ENCODE measurements at regions not wholly inside any gene's neighbourhood (a gene's known extent, or its start where the extent isn't known, plus 50 kb on each side); places are given as distances from the start of the nearest gene placed in this dataset.

DNA sequence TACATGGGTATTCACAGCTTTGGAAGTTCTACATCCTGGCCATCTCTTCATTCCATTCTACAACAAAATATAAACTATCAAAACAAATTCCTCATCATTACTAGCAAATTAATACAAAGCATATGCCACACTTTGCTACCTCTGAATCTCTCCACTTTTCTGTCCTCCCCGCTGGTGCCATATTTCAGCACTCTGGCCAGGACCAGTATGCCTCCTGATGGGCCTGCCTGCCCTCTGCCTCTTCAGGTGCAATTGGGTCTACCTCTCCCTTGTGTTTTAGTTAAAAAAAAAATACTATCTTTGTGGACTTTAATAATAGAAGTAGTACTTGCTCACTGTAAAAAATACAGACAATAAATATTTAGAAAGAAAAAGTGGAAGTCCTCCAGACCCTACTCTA lies 448.8 kb downstream of the WDR72 start:
- no peak for TF ChIP-seq EZH2 (IDR thresholded peaks at IDR 0.05; ENCODE audit: borderline replicate concordance, low read length)
- TF ChIP-seq, protein P1, sequence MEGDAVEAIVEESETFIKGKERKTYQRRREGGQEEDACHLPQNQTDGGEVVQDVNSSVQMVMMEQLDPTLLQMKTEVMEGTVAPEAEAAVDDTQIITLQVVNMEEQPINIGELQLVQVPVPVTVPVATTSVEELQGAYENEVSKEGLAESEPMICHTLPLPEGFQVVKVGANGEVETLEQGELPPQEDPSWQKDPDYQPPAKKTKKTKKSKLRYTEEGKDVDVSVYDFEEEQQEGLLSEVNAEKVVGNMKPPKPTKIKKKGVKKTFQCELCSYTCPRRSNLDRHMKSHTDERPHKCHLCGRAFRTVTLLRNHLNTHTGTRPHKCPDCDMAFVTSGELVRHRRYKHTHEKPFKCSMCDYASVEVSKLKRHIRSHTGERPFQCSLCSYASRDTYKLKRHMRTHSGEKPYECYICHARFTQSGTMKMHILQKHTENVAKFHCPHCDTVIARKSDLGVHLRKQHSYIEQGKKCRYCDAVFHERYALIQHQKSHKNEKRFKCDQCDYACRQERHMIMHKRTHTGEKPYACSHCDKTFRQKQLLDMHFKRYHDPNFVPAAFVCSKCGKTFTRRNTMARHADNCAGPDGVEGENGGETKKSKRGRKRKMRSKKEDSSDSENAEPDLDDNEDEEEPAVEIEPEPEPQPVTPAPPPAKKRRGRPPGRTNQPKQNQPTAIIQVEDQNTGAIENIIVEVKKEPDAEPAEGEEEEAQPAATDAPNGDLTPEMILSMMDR (IDR thresholded peaks at IDR 0.05; ENCODE audit: low read length), result no peak
- Histone ChIP-seq H2AFZ (ENCODE audit: low read length) (no peak overlapping the region), H3F3A (ENCODE audit: insufficient read depth, low read length) (no peaks in the 10 kb centered on the region), H3K27me3 (ENCODE audit: insufficient read depth, low read length) (no peaks in the 10 kb centered on the region), H3K9me2 (ENCODE audit: low read depth, low read length) (no peaks in the 10 kb centered on the region), H3K36me3 (ENCODE audit: insufficient read depth, low read length) (no peaks in the 10 kb centered on the region), H3K4me3 (ENCODE audit: low read depth, low read length, poor library complexity, severe bottlenecking) (no peak overlapping the region), H3K79me2 (ENCODE audit: insufficient read depth, low read length) (no peaks in the 10 kb centered on the region), H3K27ac (ENCODE audit: low read depth, low read length, poor library complexity, severe bottlenecking) (no peak overlapping the region), H3K4me2 (ENCODE audit: low read length) (no peak overlapping the region), H3K4me1 (ENCODE audit: insufficient read depth, low read length, severe bottlenecking) (no peaks in the 10 kb centered on the region), H4K20me1 (ENCODE audit: insufficient read depth, low read length) (no peaks in the 10 kb centered on the region), H3K9me3 (ENCODE audit: low read length) (no peaks in the 10 kb centered on the region), H3K9ac (ENCODE audit: low read length) (no peak overlapping the region)

DNA sequence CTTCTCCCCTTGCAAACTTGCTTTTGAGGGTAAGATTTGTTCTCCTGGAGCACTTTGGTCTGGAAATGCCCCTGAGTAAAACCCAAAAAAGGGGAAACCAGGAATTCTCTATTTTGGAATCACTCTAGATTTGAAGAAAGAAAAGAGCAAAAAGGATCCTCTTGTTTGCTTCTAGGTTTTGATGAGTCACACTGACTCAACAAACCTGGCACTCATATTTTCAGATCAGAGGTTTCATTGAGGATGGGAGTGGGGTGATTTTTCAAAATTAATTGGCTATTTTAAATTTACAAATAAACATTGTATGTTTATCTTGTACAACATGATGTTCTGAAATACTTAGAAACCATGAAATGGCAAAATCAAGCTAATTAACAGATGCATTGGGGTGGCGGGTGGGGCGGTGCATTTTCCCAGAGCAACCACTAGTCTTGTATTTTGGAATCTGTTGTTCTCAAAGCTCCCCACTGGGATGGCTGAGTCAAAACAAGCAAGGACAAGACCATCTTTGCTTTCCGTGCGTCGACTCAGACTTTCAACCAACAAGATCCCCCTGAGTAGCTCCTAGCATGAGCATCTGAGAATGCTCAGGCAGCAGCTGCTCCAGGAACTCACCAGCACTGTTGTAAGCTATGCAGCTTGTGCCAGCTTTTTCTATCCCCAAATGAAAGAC lies 451.4 kb downstream of the WDR72 start:
- Histone ChIP-seq H3K9me2 (ENCODE audit: low read depth, low read length) (no peaks in the 10 kb centered on the region), H2AFZ (ENCODE audit: low read length) (no peak overlapping the region), H3K4me2 (ENCODE audit: low read length) (no peak overlapping the region), H3K27me3 (ENCODE audit: insufficient read depth, low read length) (no peaks in the 10 kb centered on the region), H3K9me3 (ENCODE audit: low read length) (no peaks in the 10 kb centered on the region), H3K79me2 (ENCODE audit: insufficient read depth, low read length) (no peaks in the 10 kb centered on the region), H3K4me3 (ENCODE audit: low read depth, low read length, poor library complexity, severe bottlenecking) (no peak overlapping the region), H3K27ac (ENCODE audit: low read depth, low read length, poor library complexity, severe bottlenecking) (no peak overlapping the region), H3K4me1 (ENCODE audit: insufficient read depth, low read length, severe bottlenecking) (no peaks in the 10 kb centered on the region), H3F3A (ENCODE audit: insufficient read depth, low read length) (no peaks in the 10 kb centered on the region), H3K9ac (ENCODE audit: low read length) (no peak overlapping the region), H3K36me3 (ENCODE audit: insufficient read depth, low read length) (no peaks in the 10 kb centered on the region), H4K20me1 (ENCODE audit: insufficient read depth, low read length) (no peaks in the 10 kb centered on the region)
- no peak for TF ChIP-seq EZH2 (IDR thresholded peaks at IDR 0.05; ENCODE audit: borderline replicate concordance, low read length)
- TF ChIP-seq, protein P1 (IDR thresholded peaks at IDR 0.05; ENCODE audit: low read length), result no peak

DNA sequence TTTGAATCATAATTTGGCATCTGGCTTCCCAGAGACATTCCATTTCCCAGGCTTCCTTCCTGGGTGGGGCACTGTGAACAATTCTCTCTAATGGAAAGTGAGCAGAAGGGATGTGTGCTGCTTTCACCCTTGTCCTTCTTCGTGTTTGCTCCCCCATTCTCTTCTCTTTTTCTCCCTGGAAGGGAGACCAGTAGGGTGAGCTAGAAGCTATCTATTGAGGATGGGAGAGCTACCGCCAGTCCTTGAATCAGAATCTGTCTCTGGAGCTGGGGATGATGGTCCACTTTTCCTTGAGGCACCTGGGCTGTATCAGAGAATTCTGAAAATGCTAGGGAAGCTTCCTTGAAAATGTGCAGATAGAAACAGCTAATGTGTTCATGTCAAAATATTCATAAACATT lies 453.9 kb downstream of the WDR72 start:
- Histone ChIP-seq H3K9ac (ENCODE audit: low read length) (no peak overlapping the region), H3K9me3 (ENCODE audit: low read length) (no peaks in the 10 kb centered on the region), H4K20me1 (ENCODE audit: insufficient read depth, low read length) (no peaks in the 10 kb centered on the region), H3K27me3 (ENCODE audit: insufficient read depth, low read length) (no peaks in the 10 kb centered on the region), H3K4me1 (ENCODE audit: insufficient read depth, low read length, severe bottlenecking) (no peaks in the 10 kb centered on the region), H3K4me3 (ENCODE audit: low read depth, low read length, poor library complexity, severe bottlenecking) (no peak overlapping the region), H3K79me2 (ENCODE audit: insufficient read depth, low read length) (no peaks in the 10 kb centered on the region), H2AFZ (ENCODE audit: low read length) (no peak overlapping the region), H3K9me2 (ENCODE audit: low read depth, low read length) (no peaks in the 10 kb centered on the region), H3K27ac (ENCODE audit: low read depth, low read length, poor library complexity, severe bottlenecking) (no peak overlapping the region), H3K36me3 (ENCODE audit: insufficient read depth, low read length) (no peaks in the 10 kb centered on the region), H3K4me2 (ENCODE audit: low read length) (no peak overlapping the region), H3F3A (ENCODE audit: insufficient read depth, low read length) (no peaks in the 10 kb centered on the region)
- no peak for TF ChIP-seq EZH2 (IDR thresholded peaks at IDR 0.05; ENCODE audit: borderline replicate concordance, low read length)
- TF ChIP-seq, protein P1 (IDR thresholded peaks at IDR 0.05; ENCODE audit: low read length), result no peak

Measured in OCI-LY1 (cell line).